CD14-positive monocyte (primary cell): ENCODE measurements at regions not wholly inside any gene's neighbourhood (a gene's known extent, or its start where the extent isn't known, plus 50 kb on each side); places are given as distances from the start of the nearest gene placed in this dataset.

ENCODE experiments used
- DNase-seq, 3 donors: peaks; one replicate each; pipeline ENCODE4 v3.0.0-alpha.2; 2011 to 2022
- H2AFZ ChIP-seq: 2 replicates; pipeline ENCODE4 v1.6.0; 2012; ENCODE audit warnings: mild to moderate bottlenecking, low read depth, low read length, inconsistent platforms; ENCODE audit not compliant: insufficient read depth, poor library complexity, severe bottlenecking
- H3K27ac ChIP-seq, 2 donors: 1 replicate in 1 of 2; 2 replicates in 1 of 2; pipeline ENCODE4 v1.5.1; 2012 to 2013; ENCODE audit warnings: low read length in 2 of 2, control low read depth in 1 of 2, inconsistent platforms in 1 of 2, low read depth in 1 of 2, mild to moderate bottlenecking in 1 of 2
- H3K27me3 ChIP-seq, 2 donors: one replicate each; pipeline versions ENCODE4 v1.6.0 to v1.6.1; 2011 to 2013; ENCODE audit warnings: low read length in 2 of 2; ENCODE audit not compliant: control insufficient read depth in 2 of 2, insufficient read depth in 2 of 2
- H3K36me3 ChIP-seq, 2 donors: replicated peaks in 1 of 2; 1 replicate in 1 of 2; 2 replicates in 1 of 2; pipeline versions ENCODE4 v1.5.1 to v1.6.1; 2012 to 2013; ENCODE audit warnings: low read length in 2 of 2, control low read depth in 1 of 2, inconsistent platforms in 1 of 2, mild to moderate bottlenecking in 1 of 2; ENCODE audit not compliant: insufficient read depth in 2 of 2, control insufficient read depth in 1 of 2
- H3K4me1 ChIP-seq, 2 donors: 1 replicate in 1 of 2; 2 replicates in 1 of 2; pipeline versions ENCODE4 v1.5.1 to v1.6.1; 2012 to 2013; ENCODE audit warnings: low read length in 2 of 2, control low read depth in 1 of 2, inconsistent platforms in 1 of 2, mild to moderate bottlenecking in 1 of 2, moderate library complexity in 1 of 2; ENCODE audit not compliant: insufficient read depth in 2 of 2, control insufficient read depth in 1 of 2
- H3K4me2 ChIP-seq: replicated peaks from 2 replicates; pipeline ENCODE3; 2012; ENCODE audit warnings: low read length, moderate library complexity, mild to moderate bottlenecking; ENCODE audit not compliant: poor library complexity, severe bottlenecking; ENCODE audit errors: extremely low read depth
- H3K4me3 ChIP-seq, 3 experiments: fragments of 200-600 bp in 1 of 3; sonication (generic) in 1 of 3; replicated peaks in 1 of 3; 1 replicate in 2 of 3; 2 replicates in 1 of 3; pipeline ENCODE4 v1.5.1; 2011 to 2013; ENCODE audit warnings: low read length in 3 of 3, mild to moderate bottlenecking in 3 of 3, control low read depth in 2 of 3, low read depth in 2 of 3, inconsistent platforms in 1 of 3, moderate library complexity in 1 of 3
- H3K79me2 ChIP-seq: 2 replicates; pipeline ENCODE4 v1.6.0; 2012; ENCODE audit warnings: mild to moderate bottlenecking, control low read depth, inconsistent platforms, low read length, moderate library complexity; ENCODE audit not compliant: insufficient read depth
- H3K9ac ChIP-seq: 2 replicates; pipeline ENCODE4 v1.6.0; 2017; ENCODE audit warnings: low read length, mild to moderate bottlenecking; ENCODE audit not compliant: insufficient read depth, poor library complexity, severe bottlenecking
- H3K9me3 ChIP-seq, 2 donors: replicated peaks in 1 of 2; 1 replicate in 1 of 2; 2 replicates in 1 of 2; pipeline versions ENCODE4 v1.5.1 to v1.6.1; 2012 to 2013; ENCODE audit warnings: low read length in 2 of 2, control low read depth in 1 of 2; ENCODE audit not compliant: control insufficient read depth in 1 of 2, insufficient read depth in 1 of 2
- H4K20me1 ChIP-seq: 2 replicates; pipeline ENCODE4 v1.6.0; 2012; ENCODE audit warnings: mild to moderate bottlenecking, low read length, control low read depth, moderate library complexity; ENCODE audit not compliant: insufficient read depth
- H3K27ac Mint-ChIP-seq, 7 donors: one replicate each; pipeline ENCODE4 v1.8.0; 2020; ENCODE audit warnings: mild to moderate bottlenecking in 7 of 7, mixed read lengths in 7 of 7, moderate library complexity in 6 of 7, inconsistent platforms in 2 of 7
- H3K27me3 Mint-ChIP-seq, 3 donors: one replicate each; pipeline ENCODE4 v1.8.0; 2021 to 2022; ENCODE audit warnings: low read depth in 3 of 3, mild to moderate bottlenecking in 3 of 3, mixed read lengths in 3 of 3, moderate library complexity in 3 of 3, inconsistent platforms in 1 of 3
- H3K36me3 Mint-ChIP-seq, 2 donors: one replicate each; pipeline ENCODE4 v1.8.0; 2020; ENCODE audit warnings: mixed read lengths in 2 of 2, inconsistent platforms in 1 of 2, mild to moderate bottlenecking in 1 of 2
- H3K4me1 Mint-ChIP-seq: one replicate; pipeline ENCODE4 v1.8.0; 2020; ENCODE audit warnings: mild to moderate bottlenecking, mixed read lengths
- H3K4me3 Mint-ChIP-seq, 2 donors: one replicate each; pipeline ENCODE4 v1.8.0; 2020; ENCODE audit warnings: mild to moderate bottlenecking in 2 of 2, mixed read lengths in 2 of 2, moderate library complexity in 1 of 2
- H3K9me3 Mint-ChIP-seq, 7 donors: one replicate each; pipeline ENCODE4 v1.8.0; 2020 to 2022; ENCODE audit warnings: mixed read lengths in 7 of 7, mild to moderate bottlenecking in 6 of 7, moderate library complexity in 6 of 7, inconsistent platforms in 2 of 7
- WGBS: methylation state at CpG from one replicate; pipeline ENCODE4 v1.1.5; 2013; ENCODE audit warnings: missing lambda C conversion rate; ENCODE audit not compliant: insufficient coverage; 5-methylcytosine and 5-hydroxymethylcytosine counted together
- intact Hi-C, 2 donors: fragments of 100-400 bp; cut with micrococcal nuclease; formaldehyde crosslinking; loops; one replicate each; pipeline versions ENCODE4 v1.15.0 to v1.15.1; 2023
- TF ChIP-seq, protein P1 (sequence below): fragments of 200-600 bp; IDR thresholded peaks from one replicate; pipeline ENCODE4 v1.8.0; 2022; ENCODE audit warnings: antibody characterized with exemption, mild to moderate bottlenecking

DNA sequence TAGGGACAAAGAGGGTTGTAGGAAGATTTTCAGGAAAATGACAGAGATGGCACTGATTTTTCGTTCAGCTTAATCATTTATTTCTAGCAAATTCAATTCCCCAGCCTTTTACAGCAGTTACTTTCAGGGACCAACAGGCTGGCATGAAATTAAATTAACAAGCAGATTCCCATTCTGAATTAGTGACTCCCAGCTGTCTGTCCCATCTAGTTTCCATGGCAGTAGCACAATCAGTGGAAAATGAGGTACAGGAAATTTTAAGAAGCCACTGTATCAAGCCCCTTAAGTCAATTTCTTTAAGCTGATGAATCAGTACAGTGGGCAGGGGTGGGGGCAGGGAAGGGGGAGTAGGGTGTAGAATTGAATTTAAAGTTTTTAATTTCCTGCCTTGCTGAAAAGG, 121.1 kb upstream of the TEX13C start:
- H3K4me3 ChIP-seq: no peak overlapping the region
- Mint-ChIP-seq H3K4me1 (peaks cover 15% of the 10 kb centered on the region), H3K36me3 (peaks cover 0 to 2% of the 10 kb centered on the region in 2 donors), H3K9me3 (peaks cover 0 to 9% (median 5%) of the 10 kb centered on the region in 7 donors), H3K27ac (no peak overlapping the region), H3K4me3 (no peak overlapping the region), H3K27me3 (peaks cover 16 to 23% (median 19%) of the 10 kb centered on the region in 3 donors)
- H3K79me2 ChIP-seq: no peaks in the 10 kb centered on the region
- intact Hi-C loops: no loop called here
- no peaks in the 10 kb centered on the region for H4K20me1 ChIP-seq
- H3K9ac ChIP-seq: no peak overlapping the region
- H3K27me3 ChIP-seq: peaks cover 7 to 39% of the 10 kb centered on the region in 2 donors
- no peak overlapping the region for H3K27ac ChIP-seq
- peaks cover 8 to 14% of the 10 kb centered on the region in 2 donors for H3K4me1 ChIP-seq
- H3K9me3 ChIP-seq: no peaks in the 10 kb centered on the region
- H2AFZ ChIP-seq: no peak overlapping the region
- no peak overlapping the region for H3K4me2 ChIP-seq
- DNase-seq: no peak
- H3K36me3 ChIP-seq: no peaks in the 10 kb centered on the region
- TF ChIP-seq, protein P1, sequence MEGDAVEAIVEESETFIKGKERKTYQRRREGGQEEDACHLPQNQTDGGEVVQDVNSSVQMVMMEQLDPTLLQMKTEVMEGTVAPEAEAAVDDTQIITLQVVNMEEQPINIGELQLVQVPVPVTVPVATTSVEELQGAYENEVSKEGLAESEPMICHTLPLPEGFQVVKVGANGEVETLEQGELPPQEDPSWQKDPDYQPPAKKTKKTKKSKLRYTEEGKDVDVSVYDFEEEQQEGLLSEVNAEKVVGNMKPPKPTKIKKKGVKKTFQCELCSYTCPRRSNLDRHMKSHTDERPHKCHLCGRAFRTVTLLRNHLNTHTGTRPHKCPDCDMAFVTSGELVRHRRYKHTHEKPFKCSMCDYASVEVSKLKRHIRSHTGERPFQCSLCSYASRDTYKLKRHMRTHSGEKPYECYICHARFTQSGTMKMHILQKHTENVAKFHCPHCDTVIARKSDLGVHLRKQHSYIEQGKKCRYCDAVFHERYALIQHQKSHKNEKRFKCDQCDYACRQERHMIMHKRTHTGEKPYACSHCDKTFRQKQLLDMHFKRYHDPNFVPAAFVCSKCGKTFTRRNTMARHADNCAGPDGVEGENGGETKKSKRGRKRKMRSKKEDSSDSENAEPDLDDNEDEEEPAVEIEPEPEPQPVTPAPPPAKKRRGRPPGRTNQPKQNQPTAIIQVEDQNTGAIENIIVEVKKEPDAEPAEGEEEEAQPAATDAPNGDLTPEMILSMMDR: no peak
- no CpG with 5 or more reads among the region's 1 CpG for WGBS

DNA sequence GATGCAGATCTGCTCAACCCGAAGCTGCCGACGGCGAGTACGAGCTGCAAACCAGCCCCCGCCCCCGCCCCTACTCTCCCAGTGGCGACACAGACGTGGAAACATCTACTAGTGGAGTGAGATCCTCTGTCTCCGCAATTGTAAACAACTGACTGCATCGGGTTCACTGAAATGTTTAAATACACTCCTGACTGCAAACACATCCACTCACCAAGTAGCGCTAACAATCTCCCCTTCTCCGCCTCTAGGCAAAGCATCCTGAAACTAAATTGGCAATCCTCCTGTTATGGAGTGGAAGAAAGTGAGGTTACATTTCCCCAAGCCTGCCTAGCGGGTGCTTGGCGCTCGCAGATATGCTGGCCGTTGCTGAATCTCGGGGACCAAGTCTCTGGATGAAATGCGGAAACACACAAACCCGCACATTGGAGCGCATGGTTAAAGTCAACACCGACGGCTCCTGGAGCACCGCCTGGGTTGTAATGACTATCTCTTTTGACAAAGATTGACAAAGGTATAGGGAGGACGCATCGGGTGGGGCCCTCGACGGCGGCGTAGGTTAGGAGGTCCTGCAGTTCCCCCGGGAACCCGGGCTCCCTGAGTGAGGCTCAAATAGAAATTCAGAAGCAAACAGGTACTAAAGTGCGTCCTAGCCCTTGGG, 117.0 kb upstream of the TEX13C start:
- Histone ChIP-seq H2AFZ (peak overlapping the region; percentile 61), H4K20me1 (no peaks in the 10 kb centered on the region), H3K9me3 (no peaks in the 10 kb centered on the region), H3K36me3 (no peaks in the 10 kb centered on the region), H3K9ac (no peak overlapping the region), H3K27ac (no peak overlapping the region), H3K4me2 (peak overlapping the region; percentile 75), H3K79me2 (no peaks in the 10 kb centered on the region), H3K4me3 (peak overlapping the region in 2 of 3 experiments; percentile 44 to 69), H3K4me1 (peaks cover 22 to 28% of the 10 kb centered on the region in 2 donors), H3K27me3 (peaks cover 10 to 74% of the 10 kb centered on the region in 2 donors)
- Mint-ChIP-seq H3K4me1 (peaks cover 26% of the 10 kb centered on the region), H3K27me3 (peaks cover 39 to 56% (median 52%) of the 10 kb centered on the region in 3 donors), H3K9me3 (peaks cover 0 to 15% (median 8%) of the 10 kb centered on the region in 7 donors), H3K27ac (peak overlapping the region in 2 of 7 donors; percentile 50 to 62), H3K36me3 (peaks cover 0 to 2% of the 10 kb centered on the region in 2 donors), H3K4me3 (peak overlapping the region; percentile 79 to 91)
- intact Hi-C loops: no loop called here
- DNase-seq: peak in 1 of 3 donors; percentile 3
- TF ChIP-seq, protein P1: no peak
- WGBS: 12% methylated on average over 9 of the region's 33 CpGs
